GM19025 (cell line): ENCODE measurements at regions not wholly inside any gene's neighbourhood (a gene's known extent, or its start where the extent isn't known, plus 50 kb on each side); places are given as distances from the start of the nearest gene placed in this dataset.
A peak's percentile ranks its signal among the peaks of the same experiment; 100 is the strongest.

Experiments used
- ATAC-seq: cut with Tn5 transposase; IDR thresholded peaks from one replicate; pipeline ENCODE4 v1.9.1; 2021; ENCODE audit warnings: mild to moderate bottlenecking, low read depth, moderate library complexity; ENCODE audit not compliant: unreplicated experiment

- no peak for ATAC-seq
Measured at GRCh38 chr3:22103423-22103822, 352.4 kb upstream of the ZNF385D start.

- ATAC-seq, result no peak
Measured at GRCh38 chr3:22106213-22106896, 355.3 kb upstream of the ZNF385D start.

GRCh38 chr3:22111226-22111625, 360.2 kb upstream of the ZNF385D start:
- no peak for ATAC-seq

- no peak for ATAC-seq
Measured at GRCh38 chr3:22113453-22113852, 362.4 kb upstream of the ZNF385D start.

- no peak for ATAC-seq
Measured at GRCh38 chr3:22115581-22115980, 364.6 kb upstream of the ZNF385D start.

- no peak for ATAC-seq
Measured at GRCh38 chr3:22117091-22117490, 366.1 kb upstream of the ZNF385D start.

- no peak for ATAC-seq
Measured at GRCh38 chr3:22117751-22118346, 366.8 kb upstream of the ZNF385D start.

- ATAC-seq, result no peak
Measured at GRCh38 chr3:22118542-22118941, 367.5 kb upstream of the ZNF385D start.

- ATAC-seq, result peak; percentile 81
Measured at GRCh38 chr3:22121068-22121701, 370.2 kb upstream of the ZNF385D start.

- peak; percentile 64 for ATAC-seq
Measured at GRCh38 chr3:22122567-22122966, 371.6 kb upstream of the ZNF385D start.

- ATAC-seq, result no peak
Measured at GRCh38 chr3:22129101-22129500, 378.1 kb upstream of the ZNF385D start.

GRCh38 chr3:22141769-22142168, 390.8 kb upstream of the ZNF385D start:
- ATAC-seq, result no peak

- no peak for ATAC-seq
Measured at GRCh38 chr3:22147161-22147560, 396.2 kb upstream of the ZNF385D start.

- ATAC-seq, result no peak
Measured at GRCh38 chr3:22156868-22157267, 405.9 kb upstream of the ZNF385D start.

- ATAC-seq, result no peak
Measured at GRCh38 chr3:22157848-22158247, 406.8 kb upstream of the ZNF385D start.

- ATAC-seq, result no peak
Measured at GRCh38 chr3:22159004-22159695, 408.1 kb upstream of the ZNF385D start.

GRCh38 chr3:22161315-22161714, 410.3 kb upstream of the ZNF385D start:
- ATAC-seq, result no peak

GRCh38 chr3:22170370-22170769, 419.4 kb upstream of the ZNF385D start:
- no peak for ATAC-seq

GRCh38 chr3:22172964-22173363, 422.0 kb upstream of the ZNF385D start:
- ATAC-seq, result no peak

- ATAC-seq, result no peak
Measured at GRCh38 chr3:22175947-22176346, 424.9 kb upstream of the ZNF385D start.

- no peak for ATAC-seq
Measured at GRCh38 chr3:22176911-22177310, 425.9 kb upstream of the ZNF385D start.
